Fibroblast of the conjunctiva (primary cell): ENCODE measurements at regions not wholly inside any gene's neighbourhood (a gene's known extent, or its start where the extent isn't known, plus 50 kb on each side); places are given as distances from the start of the nearest gene placed in this dataset.
"Not testable (repeated sequence)": the region's sequence is repeated elsewhere in the genome, so short reads cannot be mapped to it uniquely, and the experiment has no call there.

Experiments used
- DNase-seq: peaks from one replicate; pipeline ENCODE4 v3.0.0-alpha.2; 2010; ENCODE audit warnings: low read depth

DNA sequence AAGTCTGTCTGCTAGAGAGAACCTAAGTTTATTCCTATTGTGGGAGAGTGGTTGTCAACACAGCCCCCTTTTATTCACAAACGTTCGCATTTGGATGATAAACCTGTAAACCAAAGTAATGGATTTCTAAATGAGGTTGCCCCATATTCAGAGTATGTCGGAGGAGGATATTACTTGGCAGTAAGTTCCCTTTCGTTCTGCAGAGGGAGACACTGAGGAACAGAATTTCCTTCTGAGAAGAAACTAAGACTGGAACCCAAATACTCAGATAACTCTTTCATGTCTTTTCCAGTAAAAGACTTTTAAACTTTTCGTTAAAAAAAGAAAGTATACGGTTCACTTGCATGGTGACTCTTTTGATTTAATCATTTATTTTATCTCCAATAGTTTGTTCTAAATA is 754.6 kb upstream of the MMS22L start:
- no peak for DNase-seq

- no peak for DNase-seq
These were observed 756.4 kb upstream of the MMS22L start for GRCh38 chr6:98039443-98039842.

DNA sequence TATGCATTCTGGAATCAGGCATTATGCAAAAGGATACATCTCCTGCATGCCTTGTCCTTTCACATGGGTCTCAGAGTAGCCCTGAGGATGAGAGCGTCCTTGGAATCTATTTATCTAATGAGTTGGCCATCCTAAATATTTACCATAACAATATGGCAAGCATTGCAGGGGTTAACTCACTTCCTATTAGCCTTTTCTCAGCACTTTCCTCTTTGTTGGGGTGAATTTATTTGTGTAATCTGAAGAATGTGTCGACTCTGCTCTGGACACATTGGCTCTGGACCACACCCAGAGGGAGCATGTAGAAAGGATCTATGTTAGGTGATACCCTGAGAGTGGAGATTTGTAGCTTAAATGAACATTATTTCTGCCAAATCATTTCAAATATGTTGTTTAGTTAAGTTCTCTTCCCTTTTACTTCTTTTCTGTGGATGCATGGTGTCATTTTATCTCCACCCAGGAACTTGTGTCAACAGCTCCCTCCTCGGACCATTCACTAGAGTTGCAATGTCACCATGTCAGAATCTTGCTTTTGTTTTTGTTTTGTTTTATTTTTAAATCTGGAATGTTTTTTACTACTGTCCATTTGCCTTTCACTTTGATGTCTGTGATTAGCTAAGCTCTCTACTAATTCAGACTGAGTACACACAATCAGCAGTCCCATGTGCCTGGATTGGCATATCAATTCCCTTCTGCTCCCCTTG is 757.0 kb upstream of the MMS22L start:
- no peak for DNase-seq

DNA sequence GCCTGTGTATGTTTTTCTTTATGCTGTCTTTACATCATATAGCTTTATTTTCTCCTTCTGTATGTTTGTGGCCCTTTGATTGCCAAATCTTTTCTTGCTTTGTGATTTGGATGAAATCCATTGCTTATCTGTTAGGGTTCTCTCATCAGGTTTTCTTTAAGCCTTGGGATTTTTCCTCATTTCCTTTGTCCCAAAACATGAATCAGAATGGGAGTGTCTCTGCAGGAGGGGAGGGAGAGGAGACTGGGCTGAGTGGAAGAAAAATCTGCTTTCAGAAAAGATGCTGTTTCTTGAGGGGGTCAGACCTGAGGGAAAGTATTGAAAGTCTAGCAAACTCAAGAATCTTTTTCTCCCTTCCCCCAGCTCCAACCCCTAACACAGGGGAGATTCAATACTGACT is 758.0 kb upstream of the MMS22L start:
- no peak for DNase-seq

DNA sequence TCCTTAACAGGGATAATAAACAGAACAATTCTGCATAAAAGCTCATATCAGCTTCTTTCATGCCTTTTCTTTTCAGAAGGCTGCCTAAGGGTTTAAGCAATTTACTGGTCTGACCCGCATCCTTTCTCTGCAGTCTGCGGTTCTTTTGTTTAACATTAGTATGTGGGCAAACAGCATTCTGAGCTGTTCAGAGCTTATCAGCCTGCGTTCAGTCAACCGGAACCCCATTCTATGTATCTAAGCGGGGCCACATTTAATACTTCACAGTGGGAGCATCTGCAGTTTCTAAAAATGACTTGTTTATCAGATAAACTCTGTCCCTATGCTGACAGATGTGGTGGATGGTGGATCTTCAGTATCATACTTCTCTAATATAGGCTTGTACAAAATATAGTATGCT is 758.9 kb upstream of the MMS22L start:
- DNase-seq = no peak

DNA sequence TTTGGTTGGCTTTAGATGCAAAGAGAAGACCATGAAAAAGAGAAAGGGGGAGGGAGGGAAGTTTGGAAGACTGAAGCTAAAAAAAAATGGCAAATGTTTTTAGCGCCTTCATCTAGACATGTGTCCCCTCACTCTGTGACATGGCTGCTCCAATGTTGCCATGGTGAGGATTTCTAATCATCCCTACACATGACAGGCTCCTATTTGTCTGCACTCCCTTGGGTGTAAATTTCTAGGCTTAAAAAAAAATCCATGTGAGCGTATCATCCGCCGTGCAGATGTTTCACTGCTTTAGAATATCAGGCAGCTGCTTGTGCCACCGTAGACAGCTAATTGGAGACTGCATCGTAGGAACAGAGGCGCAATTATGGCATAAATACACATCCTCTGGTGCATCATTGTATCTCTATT is 761.1 kb upstream of the MMS22L start:
- no peak for DNase-seq

DNA sequence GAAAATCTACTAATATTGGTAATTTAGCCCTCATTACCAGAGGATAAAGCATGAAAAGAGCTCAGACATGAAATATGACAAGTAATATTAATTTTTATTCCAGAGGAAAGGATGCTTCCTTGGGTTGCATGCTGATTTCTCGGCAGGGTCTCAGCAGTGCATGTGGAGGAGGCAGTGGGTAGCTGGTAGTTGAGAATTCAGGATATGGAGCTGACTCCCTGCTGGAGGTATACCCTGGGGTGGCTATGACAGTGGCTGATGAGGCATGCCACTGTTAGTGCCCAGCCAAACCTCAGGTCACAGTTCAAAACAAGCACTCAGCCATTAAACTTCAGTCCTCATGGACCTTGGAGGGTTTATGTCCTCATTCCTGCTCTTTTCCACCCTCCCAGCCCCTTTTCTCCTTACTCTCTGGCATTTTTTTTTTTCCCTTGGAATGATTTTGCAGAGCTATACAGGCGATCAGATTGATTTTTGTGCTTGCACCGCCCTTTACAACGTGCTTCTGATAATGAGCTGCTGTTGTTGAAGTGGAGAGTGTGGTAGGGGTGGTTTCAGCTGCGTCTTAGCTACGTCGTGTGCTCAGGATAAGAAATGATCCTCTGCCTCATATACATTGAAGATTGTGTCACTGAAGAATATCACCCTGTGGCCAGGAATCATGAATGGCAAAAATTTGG is 761.9 kb upstream of the MMS22L start:
- no peak for DNase-seq

- DNase-seq = no peak
These were observed 764.1 kb upstream of the MMS22L start for GRCh38 chr6:98047164-98047563.

GRCh38 chr6:98047871-98048270 is 764.9 kb upstream of the MMS22L start:
- DNase-seq = no peak

DNA sequence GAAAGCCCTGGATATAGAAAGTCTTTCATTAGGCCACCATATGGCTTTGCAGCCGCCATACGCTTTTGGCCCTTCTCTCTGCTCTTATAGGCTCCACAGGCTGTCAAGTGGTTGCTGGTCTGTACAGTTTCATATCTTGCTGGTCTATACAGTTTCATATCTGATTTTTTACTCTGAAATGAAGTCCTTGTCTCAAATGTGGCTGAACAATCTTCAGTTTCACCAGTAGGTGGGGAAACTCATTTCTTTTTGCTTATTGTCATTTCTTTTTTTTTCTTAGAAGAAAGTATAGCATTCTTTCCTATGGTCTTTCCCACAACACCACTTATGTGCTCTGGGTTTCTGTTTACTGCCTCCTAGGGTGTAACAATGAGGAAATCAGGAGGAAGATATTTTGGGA is 771.4 kb upstream of the MMS22L start:
- DNase-seq = no peak

- no peak for DNase-seq
These were observed 773.9 kb upstream of the MMS22L start for GRCh38 chr6:98056955-98057354.

- DNase-seq = no peak
These were observed 767.0 kb upstream of the POU3F2 start for GRCh38 chr6:98067375-98067774.

DNA sequence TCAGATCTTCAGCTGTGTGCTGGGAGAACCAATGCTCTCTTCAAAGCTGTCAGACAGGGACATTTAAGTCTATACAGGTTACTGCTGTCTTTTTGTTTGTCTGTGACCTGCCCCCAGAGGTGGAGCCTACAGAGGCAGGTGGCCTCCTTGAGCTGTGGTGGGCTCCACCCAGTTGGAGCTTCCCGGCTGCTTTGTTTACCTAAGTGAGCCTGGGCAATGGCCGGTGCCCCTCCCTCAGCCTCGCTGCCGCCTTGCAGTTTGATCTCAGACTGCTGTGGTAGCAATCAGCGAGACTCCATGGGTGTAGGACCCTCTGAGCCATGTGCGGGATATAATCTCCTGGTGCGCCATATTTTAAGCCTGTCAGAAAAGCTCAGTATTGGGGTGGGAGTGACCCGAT is 745.8 kb upstream of the POU3F2 start:
- DNase-seq = not testable (repeated sequence)

GRCh38 chr6:98092331-98092730 is 742.0 kb upstream of the POU3F2 start:
- DNase-seq = no peak

DNA sequence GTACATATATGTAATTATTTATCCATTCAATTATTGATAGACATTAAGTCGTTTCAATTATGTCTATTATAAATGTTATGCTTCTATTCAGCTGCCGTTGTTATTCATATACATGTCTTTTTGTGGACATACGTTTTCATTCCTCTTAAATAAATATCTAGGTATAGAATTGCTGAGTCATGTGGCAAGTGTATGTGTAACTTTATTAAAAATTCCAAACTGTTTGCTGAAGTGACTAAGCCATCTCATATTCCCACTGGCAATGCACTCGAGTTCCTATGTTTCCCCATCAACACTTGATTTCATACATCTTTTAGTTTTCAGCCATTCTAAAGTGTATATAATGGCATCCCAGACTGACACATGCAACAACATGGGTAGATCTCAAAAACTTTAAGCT is 739.7 kb upstream of the POU3F2 start:
- DNase-seq = no peak

DNA sequence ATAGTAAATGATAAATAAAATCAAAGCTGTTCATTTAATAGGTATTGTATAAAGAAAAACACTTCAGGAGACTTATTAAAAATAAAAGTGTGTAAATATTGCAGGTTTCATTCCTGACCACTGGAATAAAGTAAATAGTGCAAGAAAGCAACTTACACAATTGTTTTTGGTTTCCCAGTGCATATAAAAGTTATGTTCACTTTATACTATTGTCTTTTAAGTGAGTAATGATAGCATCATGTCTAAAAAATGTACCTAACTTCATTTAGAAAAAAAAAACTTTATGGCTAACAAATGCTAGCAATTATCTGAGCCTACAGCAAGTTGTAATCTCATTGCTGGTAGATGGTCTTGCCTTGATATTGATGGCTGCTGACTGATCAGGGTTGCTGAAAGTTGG is 726.6 kb upstream of the POU3F2 start:
- no peak for DNase-seq

- DNase-seq = no peak
These were observed 717.9 kb upstream of the POU3F2 start for GRCh38 chr6:98116455-98116854.

DNA sequence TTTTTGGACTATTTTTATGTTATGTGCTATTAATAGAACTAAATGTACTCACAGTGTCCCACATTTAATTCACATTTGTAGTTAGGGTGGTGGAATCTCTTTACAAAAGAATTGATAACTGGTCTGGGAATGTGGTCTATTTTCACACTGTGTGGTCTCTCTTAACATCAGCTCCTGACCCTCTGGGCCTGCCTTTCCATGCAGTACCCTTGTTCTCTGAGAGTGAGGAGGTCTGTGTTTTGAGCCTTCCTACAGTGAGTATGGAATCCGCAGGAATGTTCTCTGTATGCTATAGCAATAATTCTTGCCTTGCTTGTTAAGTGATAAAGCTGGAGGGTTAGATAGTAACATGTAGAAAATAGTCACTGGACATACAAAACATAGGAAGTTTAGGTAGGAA is 717.3 kb upstream of the POU3F2 start:
- no peak for DNase-seq

GRCh38 chr6:98118397-98119045 is 715.9 kb upstream of the POU3F2 start:
- no peak for DNase-seq

DNA sequence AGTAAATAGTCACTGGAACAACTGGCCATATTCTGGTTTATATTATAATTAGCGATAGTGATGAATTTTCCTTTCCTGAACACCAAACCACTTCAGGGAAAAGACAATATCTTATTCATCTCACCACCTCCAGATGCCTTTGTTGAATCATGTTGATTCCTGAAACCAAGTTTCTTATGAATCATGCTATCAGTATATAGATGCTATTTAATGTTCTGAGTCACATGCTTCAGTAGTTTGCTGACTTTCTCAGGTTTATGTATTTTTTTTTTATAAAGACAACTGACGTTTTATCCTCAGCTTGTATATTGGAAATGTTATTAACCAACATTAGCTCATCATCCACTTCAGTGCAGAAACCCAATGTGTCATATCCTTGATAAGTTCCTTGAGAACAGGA is 710.2 kb upstream of the POU3F2 start:
- no peak for DNase-seq

- no peak for DNase-seq
These were observed 702.9 kb upstream of the POU3F2 start for GRCh38 chr6:98131290-98131990.

- DNase-seq = no peak
These were observed 698.0 kb upstream of the POU3F2 start for GRCh38 chr6:98136333-98136732.

DNA sequence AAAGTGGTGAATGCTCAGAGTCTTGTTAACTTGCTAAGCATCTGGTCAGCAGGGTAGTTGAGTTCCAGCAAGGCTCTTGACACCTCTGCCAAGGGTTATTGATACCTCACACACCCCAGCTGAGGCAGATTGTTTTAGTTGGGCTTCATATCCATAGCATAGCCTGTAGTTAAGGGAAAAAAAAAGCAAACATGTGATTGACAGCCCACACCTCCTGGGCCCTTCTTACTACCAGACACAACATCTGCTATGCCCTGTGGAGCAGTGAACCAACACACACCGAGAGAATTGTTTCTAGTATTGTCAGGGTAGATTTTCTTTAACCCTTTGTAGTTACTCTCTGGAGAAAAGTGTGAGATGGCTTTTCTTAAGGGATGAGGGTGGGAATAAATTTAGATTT is 697.0 kb upstream of the POU3F2 start:
- DNase-seq = no peak
